ENCODE measurements at regions not wholly inside any gene's neighbourhood (a gene's known extent, or its start where the extent isn't known, plus 50 kb on each side); places are given as distances from the start of the nearest gene placed in this dataset.

- no peak overlapping the region for H3K4me3 ChIP-seq
- H3K36me3 ChIP-seq, result peaks cover 0 to 9% (median 0%) of the 10 kb centered on the region in 3 donors
- no peak for TF ChIP-seq CTCF (IDR thresholded peaks at IDR 0.05)
- TF ChIP-seq POLR2A (IDR thresholded peaks at IDR 0.05), result no peak
- TF ChIP-seq EP300 (IDR thresholded peaks at IDR 0.05), result no peak
- no peak for DNase-seq (ENCODE audit: low spot score in 2 of 2)
- H3K27me3 ChIP-seq, result no peaks in the 10 kb centered on the region
- WGBS, 2 donors, result 89 to 94% methylated on average over 4 of the region's 4 CpGs
- H3K4me1 ChIP-seq, result no peaks in the 10 kb centered on the region
- no peaks in the 10 kb centered on the region for H3K9me3 ChIP-seq
- H3K27ac ChIP-seq, result no peak overlapping the region
Measured at GRCh38 chr7:32679192-32679591, 183.9 kb downstream of the AVL9 start.

- H3K27me3 ChIP-seq, result no peaks in the 10 kb centered on the region
- DNase-seq (ENCODE audit: low spot score in 2 of 2), result no peak
- H3K4me1 ChIP-seq, result no peaks in the 10 kb centered on the region
- TF ChIP-seq POLR2A (IDR thresholded peaks at IDR 0.05) (no peak), EP300 (IDR thresholded peaks at IDR 0.05) (no peak), CTCF (IDR thresholded peaks at IDR 0.05) (no peak)
- 89 to 90% methylated on average over 2 of the region's 2 CpGs for WGBS, 2 donors
- H3K36me3 ChIP-seq, result peaks cover 0 to 9% (median 0%) of the 10 kb centered on the region in 3 donors
- H3K27ac ChIP-seq, result no peak overlapping the region
- H3K4me3 ChIP-seq, result no peak overlapping the region
- H3K9me3 ChIP-seq, result no peaks in the 10 kb centered on the region
Measured at GRCh38 chr7:32677593-32677992, 182.3 kb downstream of the AVL9 start.

- no peaks in the 10 kb centered on the region for H3K4me1 ChIP-seq
- H3K9me3 ChIP-seq, result no peaks in the 10 kb centered on the region
- no peaks in the 10 kb centered on the region for H3K27me3 ChIP-seq
- 94 to 97% methylated on average over 6 to 7 of the region's 7 CpGs for WGBS, 2 donors
- peaks cover 0 to 9% (median 0%) of the 10 kb centered on the region in 3 donors for H3K36me3 ChIP-seq
- DNase-seq (ENCODE audit: low spot score in 2 of 2), result no peak
- no peak overlapping the region for H3K27ac ChIP-seq
- no peak overlapping the region for H3K4me3 ChIP-seq
- TF ChIP-seq EP300 (IDR thresholded peaks at IDR 0.05) (no peak), CTCF (IDR thresholded peaks at IDR 0.05) (no peak), POLR2A (IDR thresholded peaks at IDR 0.05) (no peak)
Measured at GRCh38 chr7:32676249-32676941, 181.1 kb downstream of the AVL9 start.

- Histone ChIP-seq H3K27me3 (no peaks in the 10 kb centered on the region), H3K4me3 (no peak overlapping the region), H3K9me3 (no peaks in the 10 kb centered on the region), H3K4me1 (no peaks in the 10 kb centered on the region), H3K36me3 (peaks cover 0 to 15% (median 0%) of the 10 kb centered on the region in 3 donors), H3K27ac (no peak overlapping the region)
- WGBS, 2 donors, result 79 to 85% methylated on average over 2 of the region's 2 CpGs
- DNase-seq (ENCODE audit: low spot score in 2 of 2), result no peak
- TF ChIP-seq EP300 (IDR thresholded peaks at IDR 0.05), result no peak
- TF ChIP-seq POLR2A (IDR thresholded peaks at IDR 0.05), result no peak
- no peak for TF ChIP-seq CTCF (IDR thresholded peaks at IDR 0.05)
Measured at GRCh38 chr7:32673275-32673983, 178.1 kb downstream of the AVL9 start.
